ENCODE measurements at regions not wholly inside any gene's neighbourhood (a gene's known extent, or its start where the extent isn't known, plus 50 kb on each side); places are given as distances from the start of the nearest gene placed in this dataset.

- TF ChIP-seq CTCF (IDR thresholded peaks at IDR 0.05) = no peak
- no peak for TF ChIP-seq POLR2A (IDR thresholded peaks at IDR 0.05)
Observed at GRCh38 chr18:51915176-51915575, 424.8 kb upstream of the DCC start.

Data from heart left ventricle (tissue), 13 donors.